DMS 273 treated with DMSO at 0.1 percent for 48 hours (cell line): ENCODE measurements at regions not wholly inside any gene's neighbourhood (a gene's known extent, or its start where the extent isn't known, plus 50 kb on each side); places are given as distances from the start of the nearest gene placed in this dataset.

ENCODE experiments used
- DNase-seq: peaks from one replicate; lab custom pipeline; 2025; lab: John Stamatoyannopoulos, UW

GRCh38 chr13:109436841-109437240 is 349.5 kb downstream of the IRS2 start:
- DNase-seq: no peak

- no peak for DNase-seq
These were observed 350.2 kb downstream of the IRS2 start for GRCh38 chr13:109436055-109436622.

- DNase-seq: no peak
These were observed 355.2 kb downstream of the IRS2 start for GRCh38 chr13:109431217-109431616.

GRCh38 chr13:109428146-109428545 is 358.2 kb downstream of the IRS2 start:
- DNase-seq: no peak

GRCh38 chr13:109427695-109428094 is 358.7 kb downstream of the IRS2 start:
- no peak for DNase-seq

GRCh38 chr13:109427148-109427547 is 359.2 kb downstream of the IRS2 start:
- DNase-seq: no peak

GRCh38 chr13:109426690-109426990 is 359.7 kb downstream of the IRS2 start:
- DNase-seq: no peak

- no peak for DNase-seq
These were observed 360.3 kb downstream of the IRS2 start for GRCh38 chr13:109425821-109426689.

- no peak for DNase-seq
These were observed 364.2 kb downstream of the IRS2 start for GRCh38 chr13:109422161-109422560.

GRCh38 chr13:109419896-109420295 is 366.5 kb downstream of the IRS2 start:
- DNase-seq: no peak

- DNase-seq: no peak
These were observed 368.3 kb downstream of the IRS2 start for GRCh38 chr13:109418111-109418510.

- DNase-seq: no peak
These were observed 370.4 kb downstream of the IRS2 start for GRCh38 chr13:109416001-109416400.

GRCh38 chr13:109415057-109415456 is 371.3 kb downstream of the IRS2 start:
- DNase-seq: no peak

GRCh38 chr13:109412283-109412901 is 374.0 kb downstream of the IRS2 start:
- no peak for DNase-seq

GRCh38 chr13:109410868-109411267 is 375.5 kb downstream of the IRS2 start:
- DNase-seq: no peak

GRCh38 chr13:109408591-109409382 is 377.6 kb downstream of the IRS2 start:
- no peak for DNase-seq

GRCh38 chr13:109406376-109406992 is 379.9 kb downstream of the IRS2 start:
- DNase-seq: no peak

- DNase-seq: no peak
These were observed 383.4 kb downstream of the IRS2 start for GRCh38 chr13:109403012-109403421.

- DNase-seq: no peak
These were observed 384.5 kb downstream of the IRS2 start for GRCh38 chr13:109401891-109402290.

GRCh38 chr13:109401307-109401706 is 385.1 kb downstream of the IRS2 start:
- no peak for DNase-seq

GRCh38 chr13:109400624-109401257 is 385.6 kb downstream of the IRS2 start:
- no peak for DNase-seq

- DNase-seq: no peak
These were observed 386.2 kb downstream of the IRS2 start for GRCh38 chr13:109400209-109400608.
